VCaP (cell line): ENCODE measurements at regions not wholly inside any gene's neighbourhood (a gene's known extent, or its start where the extent isn't known, plus 50 kb on each side); places are given as distances from the start of the nearest gene placed in this dataset.

Experiments used
- H3K27ac ChIP-seq: fragments of 450-650 bp; 2 replicates; pipeline ENCODE4 v1.5.1; 2017
- TF ChIP-seq, protein P1 (sequence below): fragments of 450-650 bp; conservative IDR thresholded peaks from 2 replicates; pipeline ENCODE4 v1.5.1; 2017; ENCODE audit warnings: mild to moderate bottlenecking, moderate library complexity

DNA sequence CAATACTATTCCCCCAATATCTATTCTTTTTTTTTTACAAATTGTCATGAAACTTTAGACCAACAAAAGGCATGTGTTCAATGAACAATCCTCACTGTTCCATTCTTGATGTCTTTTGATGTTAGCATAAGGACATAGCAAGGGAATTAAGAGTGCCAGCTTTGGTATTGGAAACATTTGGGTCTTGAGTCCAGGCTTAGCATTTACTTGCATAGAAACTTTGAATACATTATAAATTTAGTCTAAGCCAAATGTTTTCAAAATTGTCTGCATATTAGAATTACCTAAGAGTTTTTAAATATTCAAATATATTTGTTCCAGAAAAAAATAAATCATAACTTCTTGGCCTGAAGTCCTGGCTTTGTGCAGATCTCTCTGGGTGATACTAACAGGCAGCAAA, 406.5 kb downstream of the LRFN5 start:
- H3K27ac ChIP-seq = no peak overlapping the region
- TF ChIP-seq, protein P1, sequence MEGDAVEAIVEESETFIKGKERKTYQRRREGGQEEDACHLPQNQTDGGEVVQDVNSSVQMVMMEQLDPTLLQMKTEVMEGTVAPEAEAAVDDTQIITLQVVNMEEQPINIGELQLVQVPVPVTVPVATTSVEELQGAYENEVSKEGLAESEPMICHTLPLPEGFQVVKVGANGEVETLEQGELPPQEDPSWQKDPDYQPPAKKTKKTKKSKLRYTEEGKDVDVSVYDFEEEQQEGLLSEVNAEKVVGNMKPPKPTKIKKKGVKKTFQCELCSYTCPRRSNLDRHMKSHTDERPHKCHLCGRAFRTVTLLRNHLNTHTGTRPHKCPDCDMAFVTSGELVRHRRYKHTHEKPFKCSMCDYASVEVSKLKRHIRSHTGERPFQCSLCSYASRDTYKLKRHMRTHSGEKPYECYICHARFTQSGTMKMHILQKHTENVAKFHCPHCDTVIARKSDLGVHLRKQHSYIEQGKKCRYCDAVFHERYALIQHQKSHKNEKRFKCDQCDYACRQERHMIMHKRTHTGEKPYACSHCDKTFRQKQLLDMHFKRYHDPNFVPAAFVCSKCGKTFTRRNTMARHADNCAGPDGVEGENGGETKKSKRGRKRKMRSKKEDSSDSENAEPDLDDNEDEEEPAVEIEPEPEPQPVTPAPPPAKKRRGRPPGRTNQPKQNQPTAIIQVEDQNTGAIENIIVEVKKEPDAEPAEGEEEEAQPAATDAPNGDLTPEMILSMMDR = no peak

DNA sequence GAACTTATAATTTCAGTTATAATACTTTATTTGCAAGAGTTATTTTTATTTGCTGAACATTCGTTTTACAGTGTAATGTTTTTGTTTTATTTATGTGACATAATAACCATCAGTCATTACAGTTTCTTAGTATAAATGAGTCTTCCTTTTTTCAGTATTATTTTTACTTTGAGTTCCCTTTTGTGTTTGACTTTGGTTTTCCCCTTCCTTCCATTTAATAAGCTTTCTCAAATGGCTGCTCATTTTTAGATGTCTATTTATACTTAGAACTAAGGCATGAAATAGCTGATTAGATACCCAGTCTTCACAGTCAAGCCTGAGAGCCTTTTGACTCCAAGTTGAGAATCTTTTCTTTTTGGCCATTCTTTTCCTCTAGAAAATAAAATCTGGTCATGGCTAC, 404.5 kb downstream of the LRFN5 start:
- TF ChIP-seq, protein P1 = no peak
- H3K27ac ChIP-seq = no peak overlapping the region

DNA sequence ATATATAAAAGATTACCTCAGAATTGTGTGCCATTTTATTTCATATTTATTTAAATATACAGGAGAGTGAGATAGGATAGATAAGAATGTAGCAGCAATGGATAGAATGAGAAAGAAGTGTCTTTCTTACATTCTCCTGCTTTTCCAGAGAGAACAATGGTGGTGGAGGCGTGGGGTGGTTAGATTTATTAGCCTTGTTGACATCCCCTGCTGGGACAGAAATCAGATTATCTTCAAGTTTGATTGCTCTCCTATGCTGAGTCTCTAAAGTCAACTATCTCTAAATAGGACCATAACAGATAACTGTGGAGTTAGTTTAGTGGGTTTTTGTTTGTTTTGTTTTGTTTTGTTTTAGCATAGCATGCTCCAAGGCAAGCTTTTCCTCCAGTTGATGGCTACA, 397.6 kb downstream of the LRFN5 start:
- no peak overlapping the region for H3K27ac ChIP-seq
- TF ChIP-seq, protein P1 = no peak

DNA sequence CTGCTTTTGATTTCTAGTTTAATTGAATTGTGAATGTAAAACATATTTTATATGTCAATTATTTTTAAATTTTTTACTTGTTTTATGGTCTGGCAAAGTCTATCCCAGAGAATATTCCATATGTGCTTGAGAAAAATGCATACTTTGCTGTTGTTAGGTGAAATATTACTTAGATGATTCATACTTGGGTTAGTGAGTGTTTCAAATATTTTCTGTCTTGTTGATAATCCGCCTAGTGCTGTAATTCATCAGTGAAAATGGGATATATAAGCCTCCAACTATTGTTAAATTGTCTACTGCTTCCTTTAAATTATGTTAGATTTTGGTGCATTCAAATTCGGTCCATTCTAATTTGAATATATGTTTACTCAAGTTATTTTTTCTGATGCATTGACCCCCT, 395.5 kb downstream of the LRFN5 start:
- TF ChIP-seq, protein P1 = no peak

DNA sequence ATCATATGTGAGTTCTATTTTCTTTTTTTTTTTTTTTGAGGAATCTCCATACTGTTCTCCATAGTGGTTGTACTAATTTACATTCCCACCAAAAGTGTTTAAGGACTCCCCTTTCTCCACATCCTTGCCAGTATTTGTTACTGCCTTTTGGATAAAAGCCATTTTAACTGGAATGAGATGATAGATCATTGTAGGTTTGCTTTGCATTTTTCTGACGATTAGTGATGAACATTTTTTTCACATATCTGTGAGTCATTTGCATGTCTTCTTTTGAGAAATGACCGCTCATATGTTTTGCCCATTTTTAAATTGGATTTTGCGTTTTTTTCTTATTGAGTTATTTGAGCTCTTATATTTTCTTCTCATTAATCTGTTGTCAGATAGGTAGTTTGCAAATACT, 394.8 kb downstream of the LRFN5 start:
- TF ChIP-seq, protein P1 = no peak

More for the DNA sequence above, 395.5 kb downstream of the LRFN5 start:
- no peak overlapping the region for H3K27ac ChIP-seq

DNA sequence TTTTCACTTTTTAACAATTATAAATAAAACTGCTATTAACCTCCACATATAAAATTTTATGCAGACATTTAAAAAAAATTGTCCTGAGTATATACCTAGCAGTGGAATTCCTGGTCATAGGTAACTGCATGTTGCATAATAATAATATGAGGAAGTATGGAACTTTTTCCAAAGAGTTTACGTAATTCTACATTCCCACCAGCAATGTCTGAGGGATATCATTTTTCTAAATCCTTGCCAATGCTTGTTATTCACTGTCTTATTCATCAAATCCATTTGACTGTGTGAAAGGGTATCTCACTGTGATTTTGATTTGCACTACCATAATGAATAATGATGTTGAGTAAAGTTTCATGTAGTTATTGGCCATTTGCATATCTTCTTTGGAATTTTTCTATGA, 393.8 kb downstream of the LRFN5 start:
- TF ChIP-seq, protein P1 = no peak
- no peak overlapping the region for H3K27ac ChIP-seq

More for the DNA sequence above, 394.8 kb downstream of the LRFN5 start:
- no peak overlapping the region for H3K27ac ChIP-seq

DNA sequence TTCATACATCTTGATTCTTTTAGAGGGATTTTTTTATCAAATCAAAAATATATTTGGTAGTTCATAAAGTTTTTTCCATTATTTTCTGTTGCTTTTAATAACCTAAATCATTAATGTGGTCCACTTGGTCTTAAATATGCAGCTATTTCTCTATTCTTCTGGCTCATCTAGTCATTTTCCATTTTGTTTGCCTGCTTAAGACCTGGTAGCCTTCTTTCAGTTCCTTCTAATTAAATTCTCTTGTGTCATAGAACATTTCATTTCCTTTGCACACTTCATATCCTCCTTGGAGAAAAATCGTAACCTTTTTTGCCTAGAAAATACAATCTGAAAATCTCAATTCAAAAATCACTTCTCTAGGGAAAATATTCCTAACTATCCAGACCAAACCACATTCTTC, 387.0 kb downstream of the LRFN5 start:
- H3K27ac ChIP-seq = no peak overlapping the region
- TF ChIP-seq, protein P1 = no peak

DNA sequence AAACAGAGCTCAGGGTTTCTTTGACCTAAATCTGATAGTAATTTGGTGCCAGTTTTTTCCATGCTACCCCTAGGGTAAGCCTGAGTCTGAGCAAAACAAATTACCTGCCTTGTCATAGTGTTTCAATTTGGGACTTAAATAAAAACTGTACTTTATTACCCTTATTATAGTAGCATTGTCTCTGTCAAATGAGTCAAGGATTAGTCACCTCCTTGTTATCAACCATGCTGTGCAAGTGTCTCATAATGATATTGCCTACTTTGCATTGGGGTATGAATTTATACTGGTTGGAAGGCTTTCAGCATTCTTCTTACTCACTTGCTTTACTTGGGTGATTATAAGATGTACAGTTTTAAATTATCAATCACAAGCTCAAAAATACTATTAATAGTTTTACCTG, 380.0 kb downstream of the LRFN5 start:
- TF ChIP-seq, protein P1 = no peak

More for the DNA sequence above, 380.0 kb downstream of the LRFN5 start:
- no peak overlapping the region for H3K27ac ChIP-seq
